Endothelial cell of umbilical vein (primary cell): ENCODE measurements at regions not wholly inside any gene's neighbourhood (a gene's known extent, or its start where the extent isn't known, plus 50 kb on each side); places are given as distances from the start of the nearest gene placed in this dataset.

Source experiments
- CTCF ChIP-seq, 2 donors: IDR thresholded peaks; 1 replicate in 1 of 2; 2 replicates in 1 of 2; pipeline ENCODE4 v1.5.1; 2011; ENCODE audit warnings: low read length in 2 of 2, mild to moderate bottlenecking in 2 of 2, moderate library complexity in 2 of 2, control low read depth in 1 of 2, inconsistent platforms in 1 of 2, low read depth in 1 of 2; ENCODE audit not compliant: insufficient read depth in 1 of 2; ENCODE audit errors: extremely low read depth in 1 of 2
- EZH2 ChIP-seq: IDR thresholded peaks from 2 replicates; pipeline ENCODE4 v1.6.1; 2012; ENCODE audit warnings: borderline replicate concordance, low read depth, mild to moderate bottlenecking, moderate library complexity, low read length, inconsistent platforms; ENCODE audit not compliant: severe bottlenecking
- GATA2 ChIP-seq: IDR thresholded peaks from 2 replicates; pipeline ENCODE4 v1.7.0; 2011; ENCODE audit warnings: low read depth, mild to moderate bottlenecking, moderate library complexity, mixed read lengths, low read length; ENCODE audit not compliant: insufficient read length, insufficient read depth
- JUN ChIP-seq: IDR thresholded peaks from 2 replicates; pipeline ENCODE4 v1.6.1; 2011; ENCODE audit warnings: borderline replicate concordance, low read depth; ENCODE audit not compliant: insufficient read length, insufficient read depth
- MAX ChIP-seq: IDR thresholded peaks from 2 replicates; pipeline ENCODE4 v1.6.1; 2011; ENCODE audit not compliant: insufficient read depth, insufficient read length
- MYC ChIP-seq: IDR thresholded peaks from one replicate; pipeline ENCODE4 v1.6.1; 2011; ENCODE audit warnings: mild to moderate bottlenecking, low read depth, low read length
- POLR2A ChIP-seq: IDR thresholded peaks from 2 replicates; pipeline ENCODE4 v1.6.1; 2012; ENCODE audit warnings: low read depth, mild to moderate bottlenecking, control low read depth, low read length
- POLR2AphosphoS5 ChIP-seq: IDR thresholded peaks from 2 replicates; pipeline ENCODE4 v1.6.1; 2012; ENCODE audit warnings: low read depth, mild to moderate bottlenecking, control low read depth, low read length, moderate library complexity; ENCODE audit not compliant: insufficient read depth

DNA sequence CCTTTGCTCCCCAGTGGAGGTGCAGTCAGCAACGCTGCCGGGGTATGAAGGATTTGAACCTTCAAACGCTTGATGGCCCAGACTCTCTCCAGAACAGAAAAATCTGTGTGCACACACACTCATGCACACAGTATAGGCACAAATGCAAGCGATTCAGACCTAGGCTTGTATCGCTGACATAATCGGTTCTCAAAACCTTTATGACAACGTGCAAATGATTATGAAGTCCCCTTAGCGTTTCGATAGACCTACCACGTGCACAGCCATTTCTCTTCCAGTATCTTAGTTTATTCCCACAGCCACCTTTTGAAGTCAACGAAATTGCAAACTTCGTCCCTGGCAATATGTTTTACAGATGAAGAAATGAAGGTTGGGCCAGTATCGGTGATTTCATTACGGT, 138.9 kb upstream of the MYCN start:
- TF ChIP-seq EZH2 (no peak), POLR2A (no peak), CTCF (IDR thresholded peaks at IDR 0.05; ENCODE audit: extremely low read depth in 1 of 2, insufficient read depth in 1 of 2, low read depth in 1 of 2, low read length in 2 of 2) (no peak), JUN (no peak), MAX (no peak), POLR2AphosphoS5 (no peak), MYC (no peak), GATA2 (no peak)
